ENCODE measurements at regions not wholly inside any gene's neighbourhood (a gene's known extent, or its start where the extent isn't known, plus 50 kb on each side); places are given as distances from the start of the nearest gene placed in this dataset.

DNA sequence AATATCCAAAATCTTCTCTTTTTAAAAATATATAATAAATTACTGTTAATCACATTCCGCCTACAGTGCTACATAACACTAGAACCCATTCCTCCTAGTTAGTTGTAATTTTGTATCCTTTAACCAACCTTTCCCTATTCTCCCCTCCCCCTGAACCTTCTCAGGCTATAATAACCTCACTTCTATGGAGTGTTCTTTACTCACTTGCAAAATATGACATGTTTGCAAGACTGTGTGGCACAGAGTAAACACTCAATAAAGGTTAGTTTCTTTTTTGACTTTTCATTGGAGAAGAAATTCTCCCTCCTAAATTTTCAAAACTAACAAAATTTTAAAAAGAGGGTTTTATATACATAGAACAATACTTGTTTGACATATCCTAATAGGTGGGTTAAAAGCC is 147.0 kb downstream of the FOXA2 start:
- DNase-seq (ENCODE audit: low spot score), result no peak

DNA sequence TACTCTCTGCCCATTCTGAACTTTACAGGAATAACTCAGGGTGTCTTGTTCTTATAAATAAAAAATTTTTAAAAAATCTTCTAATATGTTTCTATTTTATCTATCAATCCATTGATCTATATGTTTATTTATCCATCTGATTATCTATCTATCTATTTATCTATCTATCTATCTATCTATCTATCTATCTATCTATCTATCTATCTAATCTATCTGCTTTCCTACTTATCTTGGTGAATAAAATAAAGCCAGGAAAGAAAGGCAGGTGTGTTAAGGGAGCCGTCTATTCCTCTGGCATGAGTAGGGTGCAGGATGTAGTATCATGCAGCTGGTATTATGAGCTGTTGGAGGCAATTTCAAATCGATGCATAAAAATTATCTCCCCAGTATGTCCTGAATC is 153.0 kb downstream of the FOXA2 start:
- no peak for DNase-seq (ENCODE audit: low spot score)

DNA sequence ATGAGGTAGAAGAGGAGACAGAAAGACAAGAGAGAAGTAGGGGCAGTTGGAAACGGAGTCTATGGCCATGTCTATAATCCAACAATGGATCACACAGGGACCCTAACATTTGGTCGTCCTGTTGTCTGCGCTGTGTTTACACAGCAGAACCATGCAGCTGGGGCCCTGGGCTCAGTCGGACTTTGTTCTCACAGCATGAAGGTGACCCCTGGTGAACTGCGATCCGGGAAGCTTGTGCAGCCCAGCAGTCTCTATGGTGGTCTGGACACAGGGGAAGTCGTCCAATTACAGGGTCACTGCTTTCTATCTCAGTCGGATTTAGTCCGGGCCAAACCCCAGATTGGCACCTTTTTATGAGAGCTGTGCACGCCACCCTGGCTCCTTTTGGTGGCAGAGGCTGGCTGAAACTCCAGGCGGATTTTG is 153.6 kb downstream of the FOXA2 start:
- DNase-seq (ENCODE audit: low spot score), result no peak

DNA sequence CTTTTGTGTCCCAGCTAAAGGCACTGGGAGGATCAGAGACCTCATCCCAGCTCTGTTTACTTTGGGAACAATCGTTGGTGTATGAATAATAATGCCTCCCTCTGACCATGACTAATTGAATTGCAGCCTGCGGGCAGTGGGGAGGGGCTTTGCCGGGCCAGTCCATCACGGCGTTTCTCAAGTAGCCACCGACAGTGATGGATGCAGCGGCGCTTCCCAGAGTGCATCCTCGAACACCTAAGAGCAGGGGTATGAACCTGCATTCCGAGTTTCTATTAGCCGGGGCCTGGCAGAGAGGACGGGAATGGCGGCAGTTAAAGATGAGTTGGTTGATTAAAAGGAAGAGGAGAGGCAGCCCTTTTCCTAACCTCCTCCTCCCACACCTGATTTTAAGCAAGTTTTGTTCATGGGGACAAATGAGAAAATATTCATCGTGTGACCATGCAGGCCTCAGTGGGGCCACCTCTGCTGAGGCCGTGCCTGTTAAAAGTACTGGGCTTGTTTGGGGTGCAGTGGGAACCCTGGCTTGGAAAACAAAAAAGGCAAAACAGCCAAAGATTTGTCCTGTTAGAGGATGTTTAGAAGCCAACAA is 154.1 kb downstream of the FOXA2 start:
- DNase-seq (ENCODE audit: low spot score), result no peak

DNA sequence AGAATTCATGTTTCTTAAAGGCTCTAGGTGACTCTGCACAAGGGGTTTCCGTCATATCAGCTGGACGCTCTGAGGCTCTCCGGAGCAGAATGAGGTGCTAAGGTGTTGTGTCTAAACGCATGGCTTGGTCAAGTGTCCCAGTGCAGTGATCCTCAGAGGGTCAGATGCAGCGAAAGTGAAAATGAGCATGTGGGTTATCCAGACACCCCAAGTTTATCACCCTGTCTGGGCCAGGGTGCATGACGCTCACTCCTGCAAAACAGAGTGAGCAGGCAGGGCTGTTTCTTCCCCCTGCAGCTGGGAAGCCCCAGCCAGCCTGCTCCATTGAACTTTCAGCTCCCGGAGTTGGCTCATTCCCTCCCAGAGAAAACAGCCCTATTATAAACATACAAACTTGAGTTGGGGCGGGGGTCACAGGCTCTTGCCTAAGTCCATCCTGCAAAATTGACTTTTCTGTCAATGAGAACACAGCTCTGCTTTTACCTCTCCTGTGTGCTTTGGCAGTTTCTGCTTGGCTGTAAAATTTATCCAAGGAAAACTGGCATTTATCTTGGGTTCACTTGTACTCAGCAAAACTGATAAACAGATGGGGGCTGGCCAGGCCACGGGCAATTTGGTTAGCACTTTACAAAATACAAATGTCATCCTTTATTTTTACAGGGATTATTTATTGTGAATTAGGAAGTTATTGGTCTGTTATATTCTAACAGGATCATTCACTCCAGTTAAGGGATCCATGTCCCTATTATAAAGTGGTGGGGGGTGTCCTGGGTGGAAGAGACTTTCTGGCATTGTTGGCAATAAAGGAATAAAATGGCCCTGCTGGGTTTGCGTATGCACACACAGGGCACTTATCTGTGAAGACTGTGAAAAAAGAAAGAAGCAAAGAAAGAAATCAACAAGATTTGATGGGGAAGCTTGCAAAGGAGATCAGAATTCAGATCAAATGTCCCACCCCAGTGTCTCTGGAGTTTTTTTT is 154.9 kb downstream of the FOXA2 start:
- no peak for DNase-seq (ENCODE audit: low spot score)

DNA sequence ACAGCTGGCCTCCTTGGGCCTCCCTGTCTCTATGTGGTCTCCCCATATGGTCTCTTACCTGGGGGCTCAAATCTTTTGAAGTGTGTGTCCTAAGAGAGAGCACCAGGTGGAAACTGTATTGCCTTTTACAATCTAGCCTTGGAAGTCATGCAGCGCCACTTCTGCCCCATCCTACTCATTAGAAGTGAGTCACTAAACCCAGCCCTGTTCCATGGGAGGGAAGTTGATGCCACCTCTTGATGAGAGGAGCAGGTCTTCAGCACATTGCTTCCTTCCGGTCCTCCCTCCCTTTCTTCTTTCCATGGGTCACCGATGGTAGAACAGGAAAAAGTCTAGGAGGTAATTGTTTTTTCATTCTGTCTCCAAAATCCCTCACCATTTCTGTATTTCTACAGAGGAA is 156.3 kb downstream of the FOXA2 start:
- no peak for DNase-seq (ENCODE audit: low spot score)

DNA sequence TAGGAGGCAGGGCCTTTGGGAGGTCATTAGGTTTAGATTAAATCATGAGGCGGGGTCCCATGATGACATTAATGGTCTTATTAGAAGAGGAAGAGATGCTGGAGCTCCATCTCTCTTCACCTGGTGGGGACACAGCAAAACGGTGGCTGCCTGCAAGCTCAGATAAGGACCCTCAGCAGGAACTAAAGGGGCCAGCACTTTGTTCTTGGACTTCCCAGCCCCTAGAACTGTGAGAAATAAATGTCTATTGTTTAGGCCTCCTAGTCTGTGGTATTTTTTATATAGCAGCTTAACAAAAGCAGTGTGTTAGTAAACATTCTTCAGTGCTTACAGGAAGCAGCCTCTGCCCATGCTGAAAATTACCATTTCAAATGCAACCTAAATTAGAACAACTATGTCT is 157.6 kb downstream of the FOXA2 start:
- DNase-seq (ENCODE audit: low spot score), result no peak

DNA sequence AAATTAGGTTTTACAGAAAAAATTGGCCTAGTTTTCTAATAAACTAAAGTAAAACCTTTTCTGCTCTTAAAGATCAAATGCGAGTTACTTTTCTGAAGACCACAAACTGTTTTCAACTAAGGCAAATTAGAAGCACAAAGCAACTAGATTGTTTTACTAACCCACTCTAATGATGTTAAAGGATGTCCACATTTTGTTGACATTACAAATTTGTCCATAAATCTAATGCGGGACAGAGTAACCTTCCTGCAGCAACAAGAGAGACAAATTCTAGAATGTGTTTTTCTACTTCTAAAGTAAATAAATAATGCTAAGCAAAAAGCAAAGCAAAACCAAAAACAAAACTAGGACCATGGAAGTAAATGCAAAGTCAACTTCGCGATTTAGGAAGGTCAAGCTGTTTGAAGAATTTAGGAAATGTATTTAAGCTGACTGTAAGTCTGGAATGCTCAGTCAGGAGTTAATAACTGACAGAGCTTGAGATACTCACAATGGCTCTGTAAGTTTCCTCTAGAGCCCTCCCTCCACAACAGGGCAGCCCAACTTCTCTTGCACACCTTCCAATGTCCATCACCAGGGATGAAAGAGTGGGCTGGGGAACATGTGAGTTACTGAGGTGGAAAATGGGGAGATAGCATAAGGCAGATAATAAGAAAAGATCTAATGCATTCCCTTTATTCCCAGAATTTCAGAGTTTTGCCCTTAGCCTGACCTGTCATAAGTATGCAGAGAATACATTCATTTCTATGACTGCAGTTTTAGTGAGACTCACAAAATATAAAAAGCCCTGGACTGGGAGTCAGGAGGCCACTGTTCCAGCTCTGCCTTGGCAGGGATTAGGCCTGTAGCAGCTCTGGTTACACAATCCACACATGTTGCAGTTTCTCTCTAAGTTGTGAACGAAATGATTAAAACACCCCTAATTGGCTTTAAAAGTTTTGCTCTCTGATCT is 158.8 kb downstream of the FOXA2 start:
- DNase-seq (ENCODE audit: low spot score), result no peak

DNA sequence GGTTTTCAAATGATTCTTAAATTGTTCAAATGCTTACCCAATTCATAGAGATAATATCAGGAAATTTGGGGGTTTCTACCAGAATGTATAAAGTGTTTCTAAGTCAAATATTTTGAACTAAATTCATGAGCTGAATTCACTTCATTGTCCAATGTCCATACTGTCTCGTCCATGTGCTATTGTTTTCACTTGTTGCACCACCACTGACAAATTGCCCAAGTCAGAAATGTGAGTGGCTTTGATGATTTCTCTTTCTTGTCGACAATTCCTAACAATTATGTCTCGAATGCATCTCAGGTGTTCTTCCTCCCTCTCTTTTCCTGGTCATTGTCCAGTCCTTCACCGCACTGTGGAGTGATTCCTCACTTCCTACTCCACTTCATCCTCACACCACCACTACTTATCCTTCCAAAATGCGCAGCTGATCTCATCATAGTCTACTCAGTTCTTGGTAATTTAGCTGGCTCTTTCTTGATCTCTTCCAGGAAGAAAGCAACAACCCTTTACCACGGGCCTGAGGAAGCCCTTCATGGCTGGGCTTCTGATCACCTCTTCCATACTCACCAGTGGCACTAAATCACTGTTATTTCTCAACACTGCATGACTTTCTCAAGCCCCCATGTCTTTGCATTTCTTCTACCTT is 161.1 kb downstream of the FOXA2 start:
- no peak for DNase-seq (ENCODE audit: low spot score)

DNA sequence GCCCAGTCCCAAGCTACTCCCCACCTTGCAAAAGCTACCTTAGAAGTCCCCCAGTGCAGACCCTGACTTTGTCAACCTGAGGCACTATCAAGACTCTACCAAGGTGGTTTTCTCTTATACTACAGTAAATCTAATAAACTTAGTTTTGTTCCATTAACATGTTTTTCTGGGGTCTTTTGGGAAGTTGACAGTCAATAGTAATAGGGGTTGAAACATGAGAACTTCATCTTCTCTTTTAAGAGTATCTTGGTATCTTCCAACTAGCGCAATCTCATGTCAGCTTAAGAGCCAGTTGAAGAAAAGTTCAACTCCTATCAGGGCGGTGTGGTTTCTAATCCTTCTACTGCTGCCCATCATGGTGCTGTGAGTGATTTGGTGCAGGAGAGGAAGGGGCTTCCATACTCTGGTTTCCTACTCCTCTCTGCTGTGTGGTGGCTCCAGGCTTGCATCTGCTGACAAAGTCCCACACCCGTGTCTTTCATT is 164.2 kb downstream of the FOXA2 start:
- DNase-seq (ENCODE audit: low spot score), result no peak

DNA sequence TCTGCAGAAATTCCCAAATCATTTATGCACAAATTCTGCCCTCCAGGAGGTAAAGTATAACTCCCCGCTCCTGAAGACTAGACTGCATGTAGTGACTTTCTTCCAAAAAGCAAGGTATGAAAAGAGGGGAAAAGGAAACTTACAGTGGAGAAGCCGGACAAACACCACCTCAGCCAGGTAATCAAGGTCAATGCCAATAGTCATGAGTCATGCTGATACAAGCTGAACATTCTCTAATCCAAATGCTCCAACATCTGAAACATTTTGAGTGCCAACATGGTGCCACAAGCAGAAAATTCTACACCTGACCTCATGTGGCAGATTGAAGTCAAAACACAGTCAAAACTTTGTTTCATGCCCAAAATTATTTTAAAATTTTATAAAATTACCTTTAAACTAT is 165.6 kb downstream of the FOXA2 start:
- DNase-seq (ENCODE audit: low spot score), result no peak

DNA sequence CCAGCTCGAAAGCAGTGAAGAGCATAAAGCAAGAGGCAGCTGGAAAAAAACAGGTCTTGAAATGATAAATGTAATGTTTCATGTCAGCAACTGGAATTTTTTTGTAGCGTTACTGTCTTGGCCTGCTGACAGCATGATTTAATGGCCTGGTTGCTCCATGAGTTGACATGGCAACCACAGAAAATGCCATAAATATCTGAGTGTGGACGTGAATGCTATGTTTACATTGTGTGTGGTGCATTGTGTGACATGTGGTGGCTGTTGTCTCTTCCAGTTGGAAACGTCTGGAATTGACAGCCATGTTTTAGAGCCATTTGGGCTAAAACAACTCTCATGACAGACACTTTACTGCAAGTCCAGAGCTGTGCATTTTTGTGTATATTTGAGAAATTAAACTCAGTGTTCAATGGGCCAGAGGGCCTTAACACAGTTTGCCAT is 170.0 kb downstream of the FOXA2 start:
- no peak for DNase-seq (ENCODE audit: low spot score)

DNA sequence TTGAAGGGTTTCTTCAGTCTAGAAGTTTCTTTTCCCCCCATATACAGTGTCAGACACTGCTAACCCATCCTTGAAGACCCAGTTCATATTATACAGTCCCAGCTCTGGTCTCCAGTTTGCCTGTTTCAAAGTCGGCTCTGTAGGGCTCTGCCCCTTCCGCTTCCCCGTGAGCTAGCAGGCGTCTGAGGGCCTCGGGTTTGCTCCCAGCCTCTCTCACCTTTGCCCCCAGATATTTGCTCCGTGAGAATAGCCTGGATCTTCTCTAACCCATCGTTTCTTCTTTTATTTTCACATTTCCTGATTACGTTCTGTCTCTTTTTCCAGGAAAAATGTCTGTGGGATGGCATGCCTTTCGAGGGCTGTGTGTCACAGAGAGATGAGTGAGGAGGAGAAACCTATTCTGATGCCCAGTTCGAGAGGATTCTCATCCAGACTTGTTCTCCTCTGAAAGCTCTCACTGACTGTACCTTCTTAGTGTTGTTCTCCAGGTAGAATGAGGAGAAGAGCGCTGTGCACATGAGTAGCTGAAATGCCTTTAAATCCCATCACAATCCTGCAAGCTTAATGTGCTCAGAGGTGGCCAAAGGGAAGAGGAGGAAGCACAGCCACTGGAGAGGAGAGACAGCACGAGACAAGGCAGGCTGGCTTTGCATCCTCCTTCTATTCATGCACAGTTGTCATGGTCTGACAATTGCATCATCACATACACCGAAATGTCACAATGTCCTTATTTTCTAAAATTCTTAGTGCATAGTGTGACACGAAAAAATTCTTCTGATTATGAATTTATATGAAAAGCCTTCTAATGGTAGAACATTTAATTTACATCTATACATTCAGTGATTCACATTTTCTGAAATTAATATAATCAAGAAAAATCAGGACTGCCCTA is 171.1 kb downstream of the FOXA2 start:
- DNase-seq (ENCODE audit: low spot score), result no peak

DNA sequence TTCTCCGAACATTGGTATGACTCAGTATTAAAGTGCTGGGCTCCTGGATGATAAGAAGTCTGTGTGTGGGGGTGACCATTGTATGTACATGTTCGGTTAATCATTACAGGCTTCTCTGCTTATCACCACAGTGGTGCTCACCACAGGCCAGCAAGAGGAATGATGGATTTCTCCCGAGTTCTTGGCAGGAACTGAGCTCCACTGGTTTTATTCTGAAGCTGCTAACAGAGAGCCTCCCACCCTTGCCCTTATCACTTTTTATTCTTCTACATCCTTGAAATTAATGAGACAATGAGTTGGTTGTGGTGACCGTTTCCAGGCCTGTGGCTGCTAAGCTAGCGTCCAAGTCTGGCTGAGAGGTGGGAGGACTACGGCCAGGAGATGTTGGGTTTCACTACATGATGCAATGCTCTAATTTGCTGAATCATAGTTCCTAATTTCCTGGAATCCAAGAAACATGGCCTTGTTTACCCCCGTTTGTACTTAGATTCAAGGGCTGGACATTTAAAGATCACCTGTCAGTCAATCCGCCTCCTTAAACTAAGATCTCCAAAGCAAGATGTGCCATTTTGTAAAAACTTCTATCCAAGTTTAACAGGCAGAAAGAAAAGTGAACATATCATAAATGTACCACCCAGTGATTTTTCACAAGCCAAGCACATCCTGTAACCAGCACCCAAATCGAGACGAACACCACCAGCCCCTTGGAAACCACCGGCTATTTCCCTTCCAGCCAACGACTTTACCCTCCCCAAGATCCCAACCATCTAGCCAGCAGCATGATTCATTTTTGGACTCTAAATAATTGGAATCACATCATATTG is 172.5 kb downstream of the FOXA2 start:
- DNase-seq (ENCODE audit: low spot score), result no peak

DNA sequence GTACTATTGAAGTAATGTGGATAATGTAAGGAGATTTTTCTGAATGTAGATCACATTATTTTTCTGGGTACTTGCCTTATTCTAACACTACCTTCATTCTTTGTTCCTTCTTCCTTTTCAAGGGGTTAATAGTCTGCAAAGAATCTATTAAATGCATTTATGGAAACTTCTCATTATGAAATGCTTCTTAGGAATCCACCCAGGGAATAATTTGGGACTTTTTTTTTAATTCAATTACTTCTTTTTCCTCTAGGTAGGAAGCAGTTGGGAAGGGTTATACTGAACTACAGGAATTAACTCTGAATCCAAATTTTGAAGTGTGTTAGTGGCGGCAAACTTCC is 173.1 kb downstream of the FOXA2 start:
- no peak for DNase-seq (ENCODE audit: low spot score)

DNA sequence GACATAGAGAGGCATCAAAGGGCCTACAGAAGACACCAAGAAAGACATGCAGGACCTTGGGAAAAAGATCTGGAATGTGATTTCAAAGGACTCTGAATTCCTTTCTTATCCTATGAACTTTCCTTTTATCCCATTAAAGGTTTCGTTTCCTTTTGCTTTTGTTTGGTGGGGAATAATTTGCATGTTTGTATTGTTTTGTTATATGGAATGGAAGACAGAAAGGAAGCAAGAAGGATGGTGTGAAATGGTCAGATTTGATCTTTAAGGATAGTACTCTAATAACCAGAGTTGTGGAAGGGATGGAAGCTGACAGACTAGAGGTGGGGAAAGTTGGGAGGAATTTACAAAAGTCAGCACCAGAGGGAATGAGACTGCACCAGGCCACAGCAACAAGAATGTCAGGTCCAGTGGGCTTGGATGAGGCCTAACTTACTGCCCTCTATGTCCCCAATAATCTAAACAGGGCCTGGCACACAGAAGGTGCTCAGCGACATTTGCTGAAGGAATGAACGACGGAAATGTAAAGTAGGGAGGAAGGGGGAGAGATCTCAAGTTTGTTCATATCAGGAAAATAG is 173.7 kb downstream of the FOXA2 start:
- no peak for DNase-seq (ENCODE audit: low spot score)

DNA sequence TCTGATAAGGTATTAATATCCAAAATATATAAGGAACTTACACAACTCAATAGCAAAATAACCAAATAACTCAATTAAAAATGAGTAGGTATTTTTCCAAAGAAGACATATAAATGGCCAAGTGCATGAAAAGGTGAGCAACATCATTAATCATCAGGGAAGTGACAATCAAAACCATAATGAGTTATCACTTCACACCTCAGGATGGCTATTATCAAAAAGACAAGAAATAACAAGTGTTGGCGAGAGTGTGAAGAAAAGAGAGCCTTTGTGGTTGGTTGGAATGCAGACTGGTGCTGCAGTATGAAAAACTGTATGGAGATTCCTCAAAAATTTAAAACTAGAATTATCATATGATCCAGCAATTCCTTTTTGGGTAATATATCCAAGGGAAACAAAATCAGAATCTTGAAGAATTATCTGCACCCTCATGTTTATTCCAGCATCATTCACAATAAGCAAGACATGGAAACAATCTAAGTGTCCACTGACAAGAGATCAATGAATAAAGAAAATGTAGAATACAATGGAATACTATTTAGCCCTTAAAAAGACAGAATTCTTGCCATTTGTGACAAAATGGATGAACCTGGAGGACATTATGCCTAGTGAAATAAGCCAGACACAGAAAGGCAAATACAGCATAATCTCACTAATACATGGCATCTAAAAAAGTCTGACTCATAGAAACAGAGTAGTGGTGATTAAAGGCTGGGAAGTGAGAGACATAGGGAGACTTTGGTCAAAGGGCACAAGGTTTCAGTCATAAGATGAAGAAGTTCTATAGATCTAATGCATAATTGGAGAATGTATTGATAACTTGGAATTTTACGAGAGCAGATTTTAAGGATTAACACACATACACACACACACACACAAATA is 175.6 kb downstream of the FOXA2 start:
- no peak for DNase-seq (ENCODE audit: low spot score)

Data from SK-N-DZ (cell line).